AG04449 (cell line): ENCODE measurements at regions not wholly inside any gene's neighbourhood (a gene's known extent, or its start where the extent isn't known, plus 50 kb on each side); places are given as distances from the start of the nearest gene placed in this dataset.

Experiments
- CTCF ChIA-PET: fragments of 350-600 bp; formaldehyde crosslinking; extraction: SDS; loops from one replicate; lab custom pipeline; 2021; ENCODE audit warnings: antibody characterized with exemption; lab: Yijun Ruan, JAX
- POLR2A ChIA-PET: fragments of 400-600, 350-600 bp; formaldehyde crosslinking; extraction: SDS; loops from one replicate; lab custom pipeline; 2020; ENCODE audit warnings: antibody characterized with exemption, inconsistent platforms; lab: Yijun Ruan, JAX
- DNase-seq: peaks from one replicate; pipeline ENCODE4 v3.0.0-alpha.2; 2010; ENCODE audit warnings: low read depth, low spot score
- H3K4me3 ChIP-seq: 2 replicates; pipeline ENCODE4 v1.5.1; 2011; ENCODE audit warnings: low read depth, mild to moderate bottlenecking, control low read depth, low read length
- CTCF ChIP-seq: IDR thresholded peaks from one replicate; pipeline ENCODE4 v1.5.1; 2011; ENCODE audit warnings: mild to moderate bottlenecking, moderate library complexity, low read length, control low read depth, inconsistent platforms; ENCODE audit not compliant: insufficient read depth; ENCODE audit errors: missing control alignments

GRCh38 chr6:10071631-10072220 lies 343.1 kb downstream of the TFAP2A start:
- CTCF ChIA-PET, result no interaction called here
- no peak for DNase-seq
- H3K4me3 ChIP-seq, result no peak overlapping the region
- no peak for TF ChIP-seq CTCF
- POLR2A ChIA-PET, result no interaction called here

- no peak for TF ChIP-seq CTCF
- POLR2A ChIA-PET, result no interaction called here
- H3K4me3 ChIP-seq, result no peak overlapping the region
- DNase-seq, result no peak
- CTCF ChIA-PET, result no interaction called here
Observed at GRCh38 chr6:10060004-10060403, 354.9 kb downstream of the TFAP2A start.

- ChIA-PET CTCF (no interaction called here), POLR2A (no interaction called here)
- no peak for DNase-seq
- H3K4me3 ChIP-seq, result no peak overlapping the region
- no peak for TF ChIP-seq CTCF
Observed at GRCh38 chr6:10054672-10055071, 360.2 kb downstream of the TFAP2A start.

GRCh38 chr6:10051283-10051682 lies 363.6 kb downstream of the TFAP2A start:
- POLR2A ChIA-PET, result no interaction called here
- TF ChIP-seq CTCF, result no peak
- no peak overlapping the region for H3K4me3 ChIP-seq
- DNase-seq, result no peak
- CTCF ChIA-PET, result no interaction called here

- ChIA-PET POLR2A (no interaction called here), CTCF (interaction anchor here (0.6 kb wide), 1 partner anchor 580 kb away, joined by 3 read pairs; no protein-coding TSS in a partner anchor)
- TF ChIP-seq CTCF, result no peak
- no peak for DNase-seq
- H3K4me3 ChIP-seq, result no peak overlapping the region
Observed at GRCh38 chr6:10048370-10049297, 366.2 kb downstream of the TFAP2A start.

GRCh38 chr6:10042280-10042679 lies 372.6 kb downstream of the TFAP2A start:
- ChIA-PET POLR2A (no interaction called here), CTCF (no interaction called here)
- TF ChIP-seq CTCF, result no peak

More at GRCh38 chr6:10042280-10042679, 372.6 kb downstream of the TFAP2A start:
- DNase-seq, result no peak
- no peak overlapping the region for H3K4me3 ChIP-seq
